Mammary epithelial cell (primary cell): ENCODE measurements at regions not wholly inside any gene's neighbourhood (a gene's known extent, or its start where the extent isn't known, plus 50 kb on each side); places are given as distances from the start of the nearest gene placed in this dataset.

ENCODE experiments used
- EZH2 ChIP-seq: IDR thresholded peaks from 2 replicates; pipeline ENCODE4 v1.6.1; 2012; ENCODE audit warnings: low read length, inconsistent platforms, borderline replicate concordance
- TF ChIP-seq, protein P1 (sequence below), 2 donors: IDR thresholded peaks in 1 of 2; conservative IDR thresholded peaks in 1 of 2; 2 replicates each; pipeline ENCODE4 v1.5.1; 2011 to 2012; ENCODE audit warnings: inconsistent platforms in 2 of 2, low read length in 2 of 2, mild to moderate bottlenecking in 2 of 2, control low read depth in 1 of 2, low read depth in 1 of 2; ENCODE audit not compliant: insufficient read depth in 1 of 2; ENCODE audit errors: extremely low read depth in 1 of 2

DNA sequence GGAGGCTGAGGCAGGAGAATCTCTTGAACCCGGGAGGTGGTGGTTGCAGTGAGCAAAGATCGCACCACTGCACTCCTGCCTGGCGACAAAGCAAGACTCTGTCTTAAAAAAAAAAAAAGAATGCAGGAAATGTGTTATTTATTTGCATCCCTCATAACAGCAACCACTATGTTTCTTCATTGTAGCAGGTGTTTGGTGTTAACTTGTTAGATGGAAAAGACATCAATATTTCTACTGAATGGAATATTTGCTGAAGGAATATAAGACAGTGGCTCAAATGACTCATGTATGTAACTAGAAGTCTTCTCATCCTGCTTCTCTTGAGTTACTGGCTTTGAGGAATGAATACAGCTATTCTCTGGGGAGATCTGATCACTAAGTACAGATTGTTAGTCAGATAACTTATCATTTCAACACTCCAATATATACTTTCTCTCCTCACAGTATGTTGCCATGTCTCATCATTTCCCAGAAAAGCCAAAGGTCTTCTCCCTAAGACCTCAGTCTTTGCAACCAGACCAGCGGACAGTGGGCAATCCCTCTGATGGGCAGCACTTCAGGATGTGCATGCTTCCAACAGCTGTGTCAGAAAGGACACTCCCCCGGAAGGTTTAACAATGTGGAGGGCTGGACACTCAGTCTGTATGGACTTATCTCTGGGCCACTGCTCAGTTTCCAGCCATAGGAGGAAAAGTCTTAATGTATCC is 104.4 kb upstream of the STK17B start:
- TF ChIP-seq, protein P1, sequence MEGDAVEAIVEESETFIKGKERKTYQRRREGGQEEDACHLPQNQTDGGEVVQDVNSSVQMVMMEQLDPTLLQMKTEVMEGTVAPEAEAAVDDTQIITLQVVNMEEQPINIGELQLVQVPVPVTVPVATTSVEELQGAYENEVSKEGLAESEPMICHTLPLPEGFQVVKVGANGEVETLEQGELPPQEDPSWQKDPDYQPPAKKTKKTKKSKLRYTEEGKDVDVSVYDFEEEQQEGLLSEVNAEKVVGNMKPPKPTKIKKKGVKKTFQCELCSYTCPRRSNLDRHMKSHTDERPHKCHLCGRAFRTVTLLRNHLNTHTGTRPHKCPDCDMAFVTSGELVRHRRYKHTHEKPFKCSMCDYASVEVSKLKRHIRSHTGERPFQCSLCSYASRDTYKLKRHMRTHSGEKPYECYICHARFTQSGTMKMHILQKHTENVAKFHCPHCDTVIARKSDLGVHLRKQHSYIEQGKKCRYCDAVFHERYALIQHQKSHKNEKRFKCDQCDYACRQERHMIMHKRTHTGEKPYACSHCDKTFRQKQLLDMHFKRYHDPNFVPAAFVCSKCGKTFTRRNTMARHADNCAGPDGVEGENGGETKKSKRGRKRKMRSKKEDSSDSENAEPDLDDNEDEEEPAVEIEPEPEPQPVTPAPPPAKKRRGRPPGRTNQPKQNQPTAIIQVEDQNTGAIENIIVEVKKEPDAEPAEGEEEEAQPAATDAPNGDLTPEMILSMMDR (conservative IDR thresholded peaks at IDR 0.05 in 1 of 2, IDR thresholded peaks at IDR 0.05 in 1 of 2; ENCODE audit: extremely low read depth in 1 of 2, insufficient read depth in 1 of 2, low read depth in 1 of 2, low read length in 2 of 2), result no peak
- no peak for TF ChIP-seq EZH2
